CD4-positive, alpha-beta T cell treated with Interleukin-4 for 1 hour (primary cell): ENCODE measurements at regions not wholly inside any gene's neighbourhood (a gene's known extent, or its start where the extent isn't known, plus 50 kb on each side); places are given as distances from the start of the nearest gene placed in this dataset.
"Not testable (repeated sequence)": the region's sequence is repeated elsewhere in the genome, so short reads cannot be mapped to it uniquely, and the experiment has no call there.

Source experiments
- DNase-seq, 2 donors: peaks; one replicate each; pipeline ENCODE4 v3.0.0-alpha.2; 2020 to 2022

DNA sequence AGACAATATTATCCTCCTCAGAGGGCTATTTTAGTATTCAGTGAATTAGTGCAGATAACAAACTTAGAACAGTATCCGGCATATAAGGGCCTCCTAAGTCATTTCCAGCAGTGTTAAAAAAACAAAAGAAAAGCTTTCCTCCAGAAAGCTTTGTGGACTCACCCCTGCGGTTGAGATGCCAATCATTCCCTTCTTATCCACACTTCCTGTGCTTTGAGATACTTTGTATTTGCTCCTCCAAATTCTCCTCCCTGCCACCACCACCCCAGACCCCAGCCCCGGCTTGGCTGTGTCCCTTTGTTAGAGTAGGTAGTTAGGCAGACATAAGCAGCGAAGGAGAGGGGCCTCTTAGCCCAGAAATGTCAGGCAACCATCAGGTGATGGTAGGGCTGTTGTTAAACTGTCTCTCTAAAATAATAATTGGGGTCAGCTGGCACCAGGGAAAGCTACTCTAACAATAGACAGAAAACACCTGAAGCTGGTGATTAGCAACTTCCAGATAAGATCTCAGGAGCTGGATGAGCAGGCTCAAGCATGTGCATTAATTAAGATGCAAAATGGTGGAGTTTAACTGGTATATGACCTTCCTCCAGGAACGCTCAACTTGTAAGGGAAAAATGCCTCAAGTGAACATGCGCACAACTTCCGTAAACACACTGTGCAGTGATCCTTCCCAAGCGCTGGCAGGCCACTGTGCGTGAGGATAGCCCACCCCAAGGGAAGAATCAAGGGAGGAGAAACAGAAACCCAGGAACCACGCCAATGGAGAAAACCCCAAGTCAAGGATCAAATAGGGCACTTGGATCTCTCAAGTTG lies 152.1 kb upstream of the EEA1 start:
- no peak for DNase-seq

- no peak for DNase-seq
These were observed 152.7 kb upstream of the EEA1 start for GRCh38 chr12:93081810-93082165.

GRCh38 chr12:93085383-93086287 lies 156.5 kb upstream of the EEA1 start:
- DNase-seq: no peak

GRCh38 chr12:93086288-93086727 lies 157.2 kb upstream of the EEA1 start:
- DNase-seq: no peak

DNA sequence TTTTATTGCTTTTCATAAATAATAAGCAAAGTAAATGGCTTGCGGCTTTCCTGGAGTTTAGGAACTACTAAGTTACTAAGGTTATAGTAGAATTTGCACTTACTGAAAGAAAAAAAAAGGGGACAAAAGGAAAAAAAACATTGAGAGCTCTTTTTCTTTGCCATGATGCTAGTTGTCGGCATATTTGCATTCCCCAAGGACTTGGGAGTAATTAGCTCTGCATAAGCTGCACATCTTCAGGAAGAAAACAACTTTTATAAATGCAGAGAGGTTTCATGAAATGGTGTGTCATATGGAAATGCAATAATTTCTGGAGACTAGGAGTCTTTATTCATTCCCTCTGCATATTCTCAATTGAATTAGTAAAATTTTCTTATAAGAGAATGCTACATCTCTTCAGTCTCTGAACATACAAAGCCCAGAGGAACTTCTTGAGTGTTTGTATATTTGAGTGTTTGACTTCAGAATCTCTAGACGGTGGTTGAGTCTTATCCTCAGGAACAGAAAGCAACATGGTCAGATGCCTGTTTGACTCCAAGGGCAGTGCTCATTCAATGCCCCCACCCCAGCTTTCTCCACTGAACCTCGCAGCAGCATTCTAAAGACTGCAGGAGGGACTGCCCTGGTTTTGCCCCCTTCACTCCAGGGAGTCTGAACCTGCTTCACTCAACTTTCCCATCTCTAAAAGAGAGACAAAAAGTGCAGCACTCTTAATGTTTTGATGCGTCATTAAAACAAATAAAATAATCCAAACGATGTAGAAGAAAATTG lies 158.9 kb upstream of the EEA1 start:
- no peak for DNase-seq

- DNase-seq: no peak
These were observed 160.9 kb upstream of the EEA1 start for GRCh38 chr12:93089805-93090569.

- DNase-seq: no peak
These were observed 161.7 kb upstream of the EEA1 start for GRCh38 chr12:93090731-93091172.

- no peak for DNase-seq
These were observed 163.0 kb upstream of the EEA1 start for GRCh38 chr12:93091886-93092648.

DNA sequence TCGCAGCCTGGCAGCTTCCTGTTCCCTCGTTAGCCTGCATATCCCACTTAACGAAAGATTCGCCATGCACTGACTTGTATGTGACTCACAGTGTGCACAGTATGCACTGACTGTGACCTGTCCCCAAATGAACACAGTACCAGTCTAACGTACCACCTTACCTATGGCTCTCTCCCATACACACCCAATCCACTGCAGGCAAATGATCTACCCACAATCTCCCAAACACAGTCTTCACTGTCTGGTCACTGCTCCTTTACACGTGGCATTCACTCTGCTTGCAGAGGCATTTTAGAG lies 163.5 kb upstream of the EEA1 start:
- no peak for DNase-seq

DNA sequence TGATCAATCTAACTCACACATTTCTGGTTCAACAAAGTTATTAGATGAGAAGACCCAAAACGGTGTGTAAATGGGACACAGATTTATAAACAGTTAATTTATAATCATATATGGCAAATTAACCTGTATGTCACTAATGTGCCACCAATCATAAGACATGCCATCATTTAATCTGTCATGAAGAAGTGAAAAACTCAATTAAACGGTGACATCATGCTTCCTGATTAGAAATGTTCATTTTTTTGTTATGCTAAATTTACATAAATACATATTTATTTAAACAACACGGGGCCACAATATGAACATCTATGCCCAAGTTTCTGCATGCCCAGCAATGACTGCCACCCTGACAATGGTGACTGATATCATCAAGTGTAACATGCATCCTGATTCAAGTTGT lies 164.1 kb upstream of the EEA1 start:
- no peak for DNase-seq

DNA sequence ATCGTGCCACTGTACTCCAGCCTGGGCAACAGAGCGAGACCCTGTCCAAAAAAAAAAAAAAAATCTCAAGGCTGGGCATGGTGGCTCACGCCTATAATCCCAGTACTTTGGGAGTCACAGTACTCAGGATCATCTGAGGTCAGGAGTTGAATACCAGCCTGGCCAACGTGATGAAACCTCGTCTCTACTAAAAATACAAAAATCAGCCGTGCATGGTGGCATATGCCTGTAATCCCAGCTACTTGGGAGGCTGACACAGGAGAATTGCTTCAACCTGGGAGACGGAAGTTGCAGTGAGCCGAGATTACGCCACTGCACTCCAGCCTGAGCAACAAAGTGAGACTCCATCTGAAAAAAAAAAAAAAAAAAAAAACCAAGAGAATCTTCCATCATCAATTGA lies 165.1 kb upstream of the EEA1 start:
- DNase-seq: not testable (repeated sequence)

- peak in 1 of 2 donors; percentile 14 for DNase-seq
These were observed 166.1 kb upstream of the EEA1 start for GRCh38 chr12:93094988-93095737.

GRCh38 chr12:93097417-93097816 lies 168.3 kb upstream of the EEA1 start:
- no peak for DNase-seq

DNA sequence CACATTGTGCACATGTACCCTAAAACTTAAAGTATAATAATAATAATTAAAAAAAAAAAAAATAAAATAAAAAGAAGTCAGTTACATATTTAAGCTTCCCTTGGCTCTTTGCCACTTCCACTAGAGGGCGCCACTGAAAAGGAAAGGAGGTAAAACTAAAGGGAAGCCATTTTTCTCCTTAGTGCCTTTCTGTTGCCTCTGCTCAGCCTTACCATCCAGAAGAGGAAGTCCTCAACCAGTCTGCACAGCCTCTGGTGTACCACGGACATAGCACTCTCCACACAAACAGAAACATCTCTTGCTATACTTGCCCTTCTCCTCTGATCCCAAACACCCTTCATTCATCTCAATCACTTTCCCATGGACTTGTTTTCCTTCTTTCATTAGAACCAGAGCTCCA lies 169.0 kb upstream of the EEA1 start:
- DNase-seq: peak; percentile 71 to 80

- DNase-seq: no peak
These were observed 170.7 kb upstream of the EEA1 start for GRCh38 chr12:93099792-93100191.

DNA sequence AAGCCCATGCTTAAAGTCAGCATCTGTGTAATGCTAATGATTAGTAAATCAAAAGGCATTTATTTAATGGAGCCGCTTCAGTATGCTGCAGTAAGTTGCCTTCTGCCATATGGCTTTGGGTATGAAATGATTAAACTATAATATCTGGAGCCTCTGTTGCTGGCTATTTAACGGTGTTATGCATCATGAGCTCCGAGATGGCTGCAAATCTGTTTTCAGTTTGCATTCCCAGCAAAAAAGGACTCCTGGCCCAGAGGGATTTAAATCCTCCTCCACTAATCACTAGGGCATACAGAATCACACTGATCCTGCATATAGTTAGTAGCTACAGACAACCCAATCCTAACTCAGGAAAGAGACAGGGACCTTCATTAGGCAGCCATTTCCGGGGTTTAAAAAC lies 171.5 kb upstream of the EEA1 start:
- no peak for DNase-seq

GRCh38 chr12:93101367-93101766 lies 172.3 kb upstream of the EEA1 start:
- DNase-seq: no peak

DNA sequence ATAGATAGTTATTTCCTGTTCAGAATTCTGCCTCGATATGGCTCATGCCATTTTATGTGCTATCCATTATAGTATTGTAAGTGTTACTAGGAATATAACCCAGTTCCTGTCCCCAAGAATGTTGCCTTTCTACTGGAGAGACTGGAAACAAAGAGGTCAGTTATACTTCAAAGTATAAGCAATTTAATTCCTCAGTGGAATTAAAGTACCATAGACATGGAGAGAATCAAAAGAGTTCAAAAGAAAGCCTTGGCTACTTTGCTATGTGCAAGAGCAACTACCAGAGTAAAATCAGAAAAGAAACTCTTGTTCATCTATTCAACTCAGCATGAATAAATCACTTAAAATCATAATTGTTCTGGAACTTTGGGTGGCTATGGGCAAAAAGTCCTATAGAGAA lies 173.2 kb upstream of the EEA1 start:
- DNase-seq: no peak

DNA sequence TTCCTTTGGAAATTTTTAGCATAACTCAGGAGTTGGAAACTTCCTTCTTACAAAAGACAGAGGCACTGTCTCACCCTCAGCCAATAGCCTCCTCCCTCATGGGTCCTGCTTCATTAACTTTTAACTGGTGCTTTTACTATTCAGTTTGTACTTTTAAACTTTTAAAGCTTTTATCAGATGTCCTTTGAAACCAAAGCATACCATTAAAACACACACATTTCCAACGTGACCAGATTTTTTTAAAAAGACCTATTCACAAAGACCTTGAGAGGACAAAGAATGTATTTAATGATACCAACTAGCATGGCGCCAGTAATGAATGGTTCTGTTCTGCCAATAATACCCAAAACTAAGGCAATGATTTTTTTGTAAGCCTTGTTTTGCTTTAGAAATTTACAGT lies 173.6 kb upstream of the EEA1 start:
- DNase-seq: no peak

DNA sequence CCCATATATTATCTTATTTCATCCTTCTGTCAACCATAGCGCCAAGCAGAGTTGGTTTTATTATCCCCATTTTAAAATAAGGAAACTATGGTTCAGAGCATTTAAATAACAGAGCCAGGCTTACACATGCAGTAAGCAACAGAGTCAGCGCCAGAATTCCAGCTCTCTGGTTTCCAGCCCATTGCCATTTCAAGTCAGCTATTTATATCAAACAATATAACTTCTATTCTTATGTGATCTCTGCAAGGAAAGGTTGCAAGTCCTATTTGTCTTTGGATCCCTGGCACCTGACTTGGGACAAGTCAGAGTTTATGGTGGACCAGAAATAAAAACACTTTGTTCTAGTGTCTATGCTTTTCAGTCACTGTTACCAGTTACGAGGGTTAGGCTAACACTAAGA lies 174.1 kb upstream of the EEA1 start:
- DNase-seq: no peak

- no peak for DNase-seq
These were observed 175.4 kb upstream of the EEA1 start for GRCh38 chr12:93104535-93104934.
